GM19239 (cell line): ENCODE measurements at regions not wholly inside any gene's neighbourhood (a gene's known extent, or its start where the extent isn't known, plus 50 kb on each side); places are given as distances from the start of the nearest gene placed in this dataset.
"Not testable (repeated sequence)": the region's sequence is repeated elsewhere in the genome, so short reads cannot be mapped to it uniquely, and the experiment has no call there.

Source experiments
- DNase-seq: peaks from one replicate; pipeline ENCODE4 v3.0.0; 2011; ENCODE audit warnings: low spot score; ENCODE audit not compliant: insufficient read length
- FAIRE-seq: peaks from 2 replicates; lab custom pipeline; 2011; peaks lifted over from hg19 to GRCh38; lab: Jason Lieb, UNC

GRCh38 chr9:21590058-21590996 is 108.2 kb upstream of the IFNE start:
- FAIRE-seq: no peak
- DNase-seq: no peak

DNA sequence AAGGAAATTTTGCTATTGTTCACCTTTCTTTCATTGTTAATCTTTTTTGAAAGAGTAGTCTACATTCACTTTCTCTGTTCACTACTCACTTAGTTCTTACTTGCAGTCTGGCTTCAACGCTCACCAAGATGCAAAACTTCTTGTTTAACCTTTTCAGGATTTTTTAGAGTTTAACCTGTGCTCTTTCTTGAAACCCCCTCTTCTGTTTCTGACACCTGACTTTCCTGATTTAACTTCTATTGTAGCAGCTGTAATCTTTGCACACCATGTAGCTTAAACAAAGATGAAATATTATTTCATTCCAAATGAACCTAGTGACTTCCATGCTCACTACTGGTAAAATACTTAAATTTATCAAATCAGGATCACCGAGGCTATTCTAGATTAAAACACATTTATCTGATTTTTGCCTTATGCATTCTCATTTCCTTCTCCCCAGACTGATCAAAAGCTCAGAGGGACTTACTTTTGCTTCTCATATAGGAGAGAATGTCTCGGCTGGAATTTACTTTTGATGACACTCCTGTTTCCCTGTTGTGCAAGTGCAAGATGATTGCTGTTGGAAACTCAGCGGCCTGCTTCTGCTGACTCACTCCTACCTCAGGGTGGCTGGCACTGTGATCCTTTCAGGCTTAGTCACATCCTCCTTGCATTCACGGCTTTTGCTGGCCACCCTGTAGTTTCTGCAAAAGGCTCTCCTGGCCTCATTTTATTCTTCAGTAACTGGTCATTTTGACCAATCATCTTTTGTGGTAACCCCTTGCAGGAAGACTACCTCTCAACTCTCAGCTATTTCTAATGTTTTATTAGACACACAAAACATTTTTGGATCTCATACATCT is 109.3 kb upstream of the IFNE start:
- FAIRE-seq: no peak
- DNase-seq: no peak

- DNase-seq (no peak), FAIRE-seq (no peak)
These were observed 109.9 kb upstream of the IFNE start for GRCh38 chr9:21592063-21592338.

DNA sequence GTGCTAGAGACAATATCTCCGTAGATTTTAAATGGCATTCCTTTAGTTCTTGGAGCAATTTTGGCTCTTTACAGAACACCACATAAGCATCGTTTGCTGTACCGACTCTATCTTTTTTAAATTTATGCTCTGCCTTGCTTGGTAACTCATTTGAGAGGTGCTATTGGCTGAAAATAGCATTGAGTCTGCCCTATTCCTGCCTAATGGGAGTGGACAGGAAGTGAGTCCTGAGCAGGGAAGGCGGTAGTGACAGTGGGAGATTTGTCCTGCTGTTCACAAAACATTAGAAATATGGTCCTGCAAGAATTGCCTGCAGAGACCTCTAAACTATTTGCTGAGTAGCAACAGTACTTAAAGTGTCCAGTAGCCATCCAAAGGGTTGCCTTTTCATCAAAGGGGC is 115.2 kb upstream of the IFNE start:
- FAIRE-seq: no peak
- DNase-seq: no peak

GRCh38 chr9:21598749-21599148 is 116.6 kb upstream of the IFNE start:
- no peak for DNase-seq
- FAIRE-seq: no peak

GRCh38 chr9:21605489-21605931 is 123.4 kb upstream of the IFNE start:
- FAIRE-seq (no peak), DNase-seq (no peak)

DNA sequence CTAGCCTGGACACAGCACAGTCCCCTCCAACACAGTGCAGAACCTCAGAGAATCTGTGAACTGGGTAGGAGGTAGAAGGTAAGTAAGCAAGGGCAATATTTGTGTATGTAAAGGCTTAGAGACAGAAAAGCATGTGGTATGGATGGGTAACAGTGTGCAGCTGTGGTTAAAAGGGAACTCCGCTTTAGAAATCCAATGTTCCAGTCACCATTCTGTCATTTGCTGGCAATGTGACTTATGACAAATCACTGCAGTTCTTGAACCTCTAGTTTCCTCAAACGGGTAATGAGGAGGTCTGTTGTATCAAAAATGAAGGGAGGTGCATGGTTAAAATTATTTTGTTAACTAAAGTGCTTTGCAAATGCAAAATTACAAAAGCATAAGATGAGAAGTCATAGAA is 125.5 kb upstream of the IFNE start:
- no peak for FAIRE-seq
- DNase-seq: no peak

DNA sequence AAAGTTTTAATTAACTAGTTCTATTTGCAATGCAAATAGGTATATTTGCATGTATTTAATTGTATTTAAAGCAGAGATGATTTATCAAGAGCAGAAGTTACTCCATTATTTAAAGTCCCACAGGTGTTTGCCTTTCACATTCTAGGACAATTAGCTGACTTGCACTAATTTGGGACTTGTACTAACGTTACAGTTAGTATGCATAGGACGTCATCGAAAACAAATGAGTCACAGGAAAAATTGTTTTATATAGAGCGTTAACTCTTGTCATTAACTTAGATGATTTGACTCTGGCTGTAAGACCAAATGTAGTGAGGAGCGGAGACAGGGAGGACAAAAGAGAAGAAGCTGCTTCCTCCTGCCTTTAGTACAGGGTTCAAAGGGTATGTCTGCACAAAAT is 126.1 kb upstream of the IFNE start:
- FAIRE-seq: no peak

GRCh38 chr9:21609506-21609905 is 127.4 kb upstream of the IFNE start:
- FAIRE-seq: no peak

More for the DNA sequence above, 126.1 kb upstream of the IFNE start:
- no peak for DNase-seq

GRCh38 chr9:21611891-21612290 is 129.8 kb upstream of the IFNE start:
- DNase-seq: no peak

More at GRCh38 chr9:21609506-21609905, 127.4 kb upstream of the IFNE start:
- no peak for DNase-seq

GRCh38 chr9:21615018-21615417 is 132.9 kb upstream of the IFNE start:
- DNase-seq: no peak
- no peak for FAIRE-seq

More at GRCh38 chr9:21611891-21612290, 129.8 kb upstream of the IFNE start:
- no peak for FAIRE-seq

DNA sequence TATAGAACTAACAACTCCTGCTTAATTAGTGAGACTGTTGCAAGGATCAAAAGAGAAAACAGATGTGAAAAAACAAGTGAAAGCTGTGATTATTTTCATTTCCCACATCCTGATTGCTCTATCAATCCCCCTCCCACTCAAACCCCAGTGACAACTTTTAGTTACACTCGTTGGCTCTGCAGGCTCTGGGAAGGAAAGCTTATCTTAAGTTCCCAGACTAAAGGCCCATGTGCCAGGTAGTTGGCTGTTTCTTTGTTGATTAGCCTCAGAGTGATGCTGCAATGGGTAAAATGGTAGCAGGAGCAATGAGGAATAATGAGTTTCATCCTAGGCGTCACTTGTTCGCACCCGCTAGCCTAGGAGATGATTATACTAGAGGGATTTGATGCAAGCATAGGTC is 133.3 kb upstream of the IFNE start:
- DNase-seq: no peak
- no peak for FAIRE-seq

DNA sequence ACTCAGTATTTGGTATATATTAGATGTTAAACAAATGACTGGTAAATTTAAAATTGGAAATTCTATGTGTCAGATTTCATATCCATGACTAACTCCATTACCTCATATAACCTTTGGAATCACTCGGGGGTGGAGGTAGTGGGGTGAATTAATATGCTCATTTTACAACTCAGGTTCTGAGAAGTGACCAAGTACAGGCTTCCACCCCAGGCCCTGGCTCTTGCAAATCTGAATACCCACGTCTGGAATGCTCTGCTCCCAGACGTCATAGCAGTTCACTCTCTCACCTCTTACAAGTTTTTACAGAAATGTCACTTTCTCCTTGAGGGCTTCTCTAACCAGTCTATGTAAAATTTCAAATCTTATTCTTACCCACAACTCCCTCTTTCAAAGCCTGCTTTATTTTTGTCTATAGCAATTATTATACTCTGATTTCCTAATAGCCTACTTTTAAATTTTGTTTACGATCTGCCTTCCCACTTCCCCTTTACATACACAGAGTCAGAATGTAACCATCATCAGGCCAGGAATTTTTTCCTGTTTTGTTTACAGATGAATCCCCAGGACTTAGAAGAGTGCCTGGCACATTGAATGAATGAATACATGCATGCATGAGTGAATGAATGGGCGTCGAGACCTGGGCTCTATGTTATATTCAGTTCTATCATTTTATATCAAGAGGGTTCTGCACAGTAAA is 134.1 kb upstream of the IFNE start:
- no peak for FAIRE-seq
- DNase-seq: no peak

GRCh38 chr9:21624675-21625644 is 142.8 kb upstream of the IFNE start:
- FAIRE-seq: no peak
- DNase-seq: no peak

GRCh38 chr9:21626493-21626892 is 144.4 kb upstream of the IFNE start:
- no peak for DNase-seq
- FAIRE-seq: no peak

GRCh38 chr9:21628954-21629353 is 146.8 kb upstream of the IFNE start:
- not testable (repeated sequence) for FAIRE-seq, DNase-seq

DNA sequence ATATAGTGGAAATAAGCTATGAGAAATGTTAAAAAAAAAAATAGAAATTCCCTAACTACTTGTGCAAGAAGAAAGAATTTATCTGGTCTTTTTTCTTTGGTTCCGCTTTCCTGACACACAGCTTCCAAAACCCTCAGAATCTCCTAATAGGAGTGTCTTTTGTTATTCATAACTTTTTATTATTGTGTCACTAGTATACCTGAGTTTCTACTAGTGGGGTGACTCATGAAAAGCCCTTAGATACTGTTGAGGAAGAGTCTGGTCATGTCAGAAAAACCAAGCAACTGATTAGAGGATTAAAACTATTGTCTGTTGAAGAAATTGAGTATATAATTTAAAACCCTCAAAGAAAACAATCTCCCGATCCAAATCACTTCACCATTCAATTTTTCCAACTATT is 152.8 kb upstream of the IFNE start:
- DNase-seq (no peak), FAIRE-seq (no peak)

- no peak for DNase-seq
- no peak for FAIRE-seq
These were observed 156.0 kb upstream of the IFNE start for GRCh38 chr9:21638104-21638503.

DNA sequence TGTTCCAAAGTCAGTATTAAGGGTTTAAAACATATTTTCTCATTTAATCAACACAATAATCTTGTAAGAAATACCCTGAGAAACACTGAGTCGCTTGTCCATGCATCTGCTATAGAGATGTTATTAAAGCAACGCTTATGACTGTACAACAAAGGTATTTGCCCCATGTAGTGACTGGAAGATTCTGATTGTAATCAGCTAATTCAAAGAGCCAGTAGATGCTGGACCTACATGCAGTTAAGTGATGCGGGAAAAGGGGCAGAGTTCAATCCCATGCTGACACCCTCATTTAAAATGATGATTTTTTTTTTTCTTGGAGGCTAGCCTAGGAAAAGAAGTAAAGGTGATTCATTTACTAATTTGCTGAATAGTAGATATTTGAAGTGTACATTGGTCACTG is 149.3 kb upstream of the MTAP start:
- no peak for FAIRE-seq
- DNase-seq: no peak

- no peak for FAIRE-seq
- no peak for DNase-seq
These were observed 148.8 kb upstream of the MTAP start for GRCh38 chr9:21653589-21653988.
